ENCODE measurements at regions not wholly inside any gene's neighbourhood (a gene's known extent, or its start where the extent isn't known, plus 50 kb on each side); places are given as distances from the start of the nearest gene placed in this dataset.

DNA sequence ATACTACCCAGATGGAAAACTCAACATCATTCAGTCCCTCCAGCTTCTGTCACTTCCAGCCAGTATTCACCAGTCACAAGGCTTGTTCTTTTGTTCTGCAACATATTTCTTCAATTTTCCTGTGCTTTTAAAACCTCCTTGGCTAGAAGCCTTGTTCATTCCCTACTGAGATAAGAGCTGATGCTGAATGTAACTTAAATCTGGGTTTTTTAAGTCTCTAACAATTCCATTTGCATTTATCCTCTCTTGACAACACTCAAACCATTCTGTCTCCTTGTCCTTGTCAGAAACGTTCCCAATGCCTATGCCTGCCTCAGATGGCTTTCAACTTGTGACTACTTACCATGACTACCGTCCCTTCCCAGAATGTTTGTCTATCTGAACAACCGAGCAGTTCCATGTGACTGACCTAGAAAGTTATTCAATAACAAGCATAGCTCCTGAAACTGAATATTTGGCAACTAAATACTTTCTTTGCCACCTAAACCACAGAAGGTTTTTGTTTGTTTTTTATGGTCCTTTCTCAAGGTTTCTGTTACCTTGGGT, 682.9 kb upstream of the GALNTL6 start:
- DNase-seq (ENCODE audit: low spot score) = no peak
- in situ Hi-C loops (cut with MboI; ENCODE audit: low pct_unique_long_range_greater_than_20kb, low sequenced_read_pairs, unreplicated experiment) = no loop called here
- TF ChIP-seq, protein P1, sequence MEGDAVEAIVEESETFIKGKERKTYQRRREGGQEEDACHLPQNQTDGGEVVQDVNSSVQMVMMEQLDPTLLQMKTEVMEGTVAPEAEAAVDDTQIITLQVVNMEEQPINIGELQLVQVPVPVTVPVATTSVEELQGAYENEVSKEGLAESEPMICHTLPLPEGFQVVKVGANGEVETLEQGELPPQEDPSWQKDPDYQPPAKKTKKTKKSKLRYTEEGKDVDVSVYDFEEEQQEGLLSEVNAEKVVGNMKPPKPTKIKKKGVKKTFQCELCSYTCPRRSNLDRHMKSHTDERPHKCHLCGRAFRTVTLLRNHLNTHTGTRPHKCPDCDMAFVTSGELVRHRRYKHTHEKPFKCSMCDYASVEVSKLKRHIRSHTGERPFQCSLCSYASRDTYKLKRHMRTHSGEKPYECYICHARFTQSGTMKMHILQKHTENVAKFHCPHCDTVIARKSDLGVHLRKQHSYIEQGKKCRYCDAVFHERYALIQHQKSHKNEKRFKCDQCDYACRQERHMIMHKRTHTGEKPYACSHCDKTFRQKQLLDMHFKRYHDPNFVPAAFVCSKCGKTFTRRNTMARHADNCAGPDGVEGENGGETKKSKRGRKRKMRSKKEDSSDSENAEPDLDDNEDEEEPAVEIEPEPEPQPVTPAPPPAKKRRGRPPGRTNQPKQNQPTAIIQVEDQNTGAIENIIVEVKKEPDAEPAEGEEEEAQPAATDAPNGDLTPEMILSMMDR (IDR thresholded peaks at IDR 0.05; ENCODE audit: extremely low read depth, insufficient read depth, missing control alignments) = no peak

DNA sequence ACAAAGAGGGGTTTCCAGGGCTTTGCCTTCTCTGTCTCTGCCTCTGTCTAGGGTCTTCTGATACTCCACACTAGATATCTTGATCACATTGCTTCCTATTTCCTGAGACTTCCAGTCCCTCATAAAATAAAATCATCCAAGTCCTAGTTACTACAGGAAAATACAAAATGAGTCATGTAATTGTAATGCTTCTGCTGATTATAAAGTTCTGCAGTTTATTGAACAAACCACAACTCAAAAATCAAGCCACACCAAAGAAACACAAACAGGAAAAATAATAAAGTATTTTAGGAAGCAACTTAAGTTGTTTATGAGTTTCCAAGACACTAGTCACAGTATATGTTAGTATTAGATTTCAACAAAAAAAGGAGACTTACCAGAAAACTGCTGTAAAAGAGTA, 695.1 kb upstream of the GALNTL6 start:
- in situ Hi-C loops (cut with MboI; ENCODE audit: low pct_unique_long_range_greater_than_20kb, low sequenced_read_pairs, unreplicated experiment) = no loop called here
- TF ChIP-seq, protein P1 (IDR thresholded peaks at IDR 0.05; ENCODE audit: extremely low read depth, insufficient read depth, missing control alignments) = no peak
- no peak for DNase-seq (ENCODE audit: low spot score)

DNA sequence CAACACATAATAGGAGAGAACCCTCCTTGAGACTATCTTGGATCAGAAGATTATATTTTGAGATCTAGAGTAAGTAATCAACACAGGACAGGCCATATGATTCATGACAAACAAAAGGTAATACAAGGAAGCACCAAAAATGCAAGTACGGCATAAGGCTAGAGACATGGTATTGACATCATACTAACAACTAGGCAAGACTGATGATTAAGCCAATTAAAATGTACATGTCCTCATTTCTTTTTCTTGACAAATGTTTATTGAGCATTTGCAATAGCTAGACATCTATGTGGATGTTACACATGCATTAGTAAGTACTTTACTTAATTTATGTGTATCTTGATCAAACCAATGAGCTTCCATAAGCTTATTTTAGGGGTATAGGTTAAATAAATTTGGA, 695.7 kb upstream of the GALNTL6 start:
- no peak for DNase-seq (ENCODE audit: low spot score)
- in situ Hi-C loops (cut with MboI; ENCODE audit: low pct_unique_long_range_greater_than_20kb, low sequenced_read_pairs, unreplicated experiment) = no loop called here
- TF ChIP-seq, protein P1 (IDR thresholded peaks at IDR 0.05; ENCODE audit: extremely low read depth, insufficient read depth, missing control alignments) = no peak

DNA sequence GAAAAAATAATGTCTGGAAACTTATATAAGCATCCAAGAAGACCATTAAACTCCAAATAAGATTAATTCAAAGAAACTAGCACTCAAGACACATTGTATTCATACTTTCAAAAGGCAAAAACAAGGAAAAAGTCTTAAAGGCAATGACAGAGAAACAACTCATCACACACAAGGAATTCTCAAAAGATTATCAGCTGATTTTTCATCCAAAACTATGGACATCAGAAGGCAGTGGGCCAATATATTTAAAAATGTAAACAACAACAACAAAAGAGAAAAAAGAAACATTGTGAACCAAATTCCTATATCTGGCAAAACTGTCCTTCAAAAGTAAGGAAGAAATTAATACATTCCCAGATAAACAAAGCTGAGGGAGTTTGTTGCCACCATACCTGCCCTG, 711.4 kb upstream of the GALNTL6 start:
- TF ChIP-seq, protein P1 (IDR thresholded peaks at IDR 0.05; ENCODE audit: extremely low read depth, insufficient read depth, missing control alignments) = no peak
- in situ Hi-C loops (cut with MboI; ENCODE audit: low pct_unique_long_range_greater_than_20kb, low sequenced_read_pairs, unreplicated experiment) = no loop called here
- no peak for DNase-seq (ENCODE audit: low spot score)

DNA sequence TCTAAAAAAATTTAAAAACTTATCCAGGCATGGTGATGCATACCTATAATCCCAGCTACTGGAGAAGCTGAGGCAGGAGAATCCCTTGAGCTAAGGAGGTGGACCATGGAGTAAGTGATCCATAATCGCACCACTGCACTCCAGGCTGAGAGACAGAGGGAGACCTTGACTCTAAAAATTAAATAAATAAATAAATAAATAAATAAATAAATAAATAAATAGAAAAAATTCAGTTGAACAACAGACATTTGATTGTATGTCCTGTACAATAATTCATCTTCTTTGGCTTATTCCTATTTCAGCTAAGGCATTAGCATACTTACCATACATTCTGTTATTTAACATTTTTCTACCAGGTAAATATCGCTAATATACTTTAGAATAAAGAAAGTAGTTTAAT, 726.1 kb upstream of the GALNTL6 start:
- in situ Hi-C loops (cut with MboI; ENCODE audit: low pct_unique_long_range_greater_than_20kb, low sequenced_read_pairs, unreplicated experiment) = no loop called here
- TF ChIP-seq, protein P1 (IDR thresholded peaks at IDR 0.05; ENCODE audit: extremely low read depth, insufficient read depth, missing control alignments) = no peak
- no peak for DNase-seq (ENCODE audit: low spot score)

DNA sequence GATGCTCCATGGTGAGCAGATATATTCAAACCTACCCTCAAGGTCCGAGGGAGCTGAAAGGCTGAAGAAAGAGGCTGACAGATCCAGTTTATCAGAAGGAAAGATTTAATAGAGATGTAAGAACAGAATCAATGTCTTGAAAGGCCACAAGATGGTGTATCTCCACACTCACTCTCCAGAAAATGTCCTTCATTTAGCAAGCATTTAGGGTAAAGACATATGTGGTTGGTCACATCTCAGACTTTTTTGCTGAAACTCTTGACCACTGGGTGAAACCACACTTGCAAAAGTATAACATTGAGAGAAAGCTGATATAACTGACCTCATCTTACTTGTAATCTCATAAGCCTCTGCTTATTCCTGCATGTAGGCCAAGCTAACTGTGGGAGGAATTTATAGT, 745.8 kb upstream of the GALNTL6 start:
- in situ Hi-C loops (cut with MboI; ENCODE audit: low pct_unique_long_range_greater_than_20kb, low sequenced_read_pairs, unreplicated experiment) = no loop called here
- TF ChIP-seq, protein P1 (IDR thresholded peaks at IDR 0.05; ENCODE audit: extremely low read depth, insufficient read depth, missing control alignments) = no peak
- no peak for DNase-seq (ENCODE audit: low spot score)

DNA sequence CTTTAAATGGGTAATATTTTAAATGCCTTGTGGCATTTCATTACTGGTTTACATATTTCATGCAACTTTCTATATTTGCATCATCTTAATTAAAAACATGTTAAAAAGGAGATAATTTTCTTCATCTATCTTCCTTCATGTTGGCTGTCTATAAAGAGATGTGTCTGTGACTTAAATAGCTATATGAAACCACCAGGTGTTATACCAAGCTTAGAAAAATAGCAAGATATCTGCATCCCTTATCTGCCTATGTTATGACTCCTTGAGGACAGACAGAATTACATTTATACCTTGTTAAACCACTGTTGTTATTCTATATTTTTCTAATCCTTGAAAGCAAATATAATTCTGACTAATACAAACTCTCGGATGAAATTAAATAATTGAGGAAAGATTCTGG, 763.8 kb upstream of the GALNTL6 start:
- in situ Hi-C loops (cut with MboI; ENCODE audit: low pct_unique_long_range_greater_than_20kb, low sequenced_read_pairs, unreplicated experiment) = no loop called here
- TF ChIP-seq, protein P1 (IDR thresholded peaks at IDR 0.05; ENCODE audit: extremely low read depth, insufficient read depth, missing control alignments) = no peak
- no peak for DNase-seq (ENCODE audit: low spot score)

Data from GM13977 (cell line).